Mesenchymal stem cell (in vitro differentiated cells and primary cell): ENCODE measurements at regions not wholly inside any gene's neighbourhood (a gene's known extent, or its start where the extent isn't known, plus 50 kb on each side); places are given as distances from the start of the nearest gene placed in this dataset.

ENCODE experiments used
- DNase-seq: peaks from one replicate; pipeline ENCODE4 v3.0.0-alpha.2; 2013
- H2AFZ ChIP-seq: one replicate; pipeline ENCODE4 v1.6.1; 2013; ENCODE audit warnings: low read depth, mild to moderate bottlenecking, control low read depth, inconsistent platforms, low read length, moderate library complexity
- H2AK5ac ChIP-seq: 2 replicates; pipeline ENCODE4 v1.6.1; 2013; ENCODE audit warnings: low read length, moderate library complexity, mild to moderate bottlenecking, inconsistent platforms; ENCODE audit not compliant: severe bottlenecking
- H2BK120ac ChIP-seq: one replicate; pipeline ENCODE4 v1.6.1; 2013; ENCODE audit warnings: low read depth, mild to moderate bottlenecking, inconsistent platforms, low read length, moderate library complexity
- H2BK12ac ChIP-seq, 2 experiments: one replicate each; pipeline ENCODE4 v1.6.1; 2013; ENCODE audit warnings: inconsistent platforms in 2 of 2, low read length in 2 of 2, mild to moderate bottlenecking in 2 of 2, moderate library complexity in 2 of 2, control low read depth in 1 of 2
- H2BK15ac ChIP-seq: one replicate; pipeline ENCODE4 v1.6.1; 2013; ENCODE audit warnings: mild to moderate bottlenecking, low read depth, inconsistent platforms; ENCODE audit not compliant: poor library complexity, severe bottlenecking
- H2BK5ac ChIP-seq: 2 replicates; pipeline ENCODE4 v1.6.1; 2013; ENCODE audit warnings: low read depth, mild to moderate bottlenecking, low read length, control low read depth, inconsistent platforms; ENCODE audit not compliant: poor library complexity, severe bottlenecking
- H3K14ac ChIP-seq, 2 experiments: one replicate each; pipeline ENCODE4 v1.6.1; 2013; ENCODE audit warnings: inconsistent platforms in 2 of 2, low read length in 2 of 2, control low read depth in 1 of 2, mild to moderate bottlenecking in 1 of 2, moderate library complexity in 1 of 2
- H3K18ac ChIP-seq, 2 experiments: one replicate each; pipeline ENCODE4 v1.6.1; 2013; ENCODE audit warnings: inconsistent platforms in 2 of 2, low read length in 2 of 2, control low read depth in 1 of 2, low read depth in 1 of 2, mild to moderate bottlenecking in 1 of 2
- H3K23ac ChIP-seq, 2 experiments: one replicate each; pipeline ENCODE4 v1.6.1; 2013; ENCODE audit warnings: inconsistent platforms in 2 of 2, low read length in 2 of 2, mild to moderate bottlenecking in 2 of 2, moderate library complexity in 2 of 2, control low read depth in 1 of 2
- H3K27ac ChIP-seq: 2 replicates; pipeline ENCODE4 v1.5.1; 2013; ENCODE audit warnings: mild to moderate bottlenecking, moderate library complexity, low read length, control low read depth, inconsistent platforms; ENCODE audit not compliant: poor library complexity, severe bottlenecking
- H3K27me3 ChIP-seq, 2 experiments: 2 replicates each; pipeline versions ENCODE4 v1.6.1 to v1.7.0; 2013; ENCODE audit warnings: low read length in 2 of 2, mild to moderate bottlenecking in 2 of 2, moderate library complexity in 2 of 2, control low read depth in 1 of 2, inconsistent platforms in 1 of 2; ENCODE audit not compliant: control insufficient read depth in 1 of 2, insufficient read depth in 1 of 2
- H3K36me3 ChIP-seq, 2 experiments: 2 replicates each; pipeline versions ENCODE4 v1.6.1 to v1.7.0; 2013; ENCODE audit warnings: low read length in 2 of 2, control low read depth in 1 of 2, inconsistent platforms in 1 of 2, low read depth in 1 of 2, mild to moderate bottlenecking in 1 of 2; ENCODE audit not compliant: insufficient read depth in 2 of 2, control insufficient read depth in 1 of 2
- H3K4ac ChIP-seq, 2 experiments: one replicate each; pipeline ENCODE4 v1.6.1; 2013; ENCODE audit warnings: inconsistent platforms in 2 of 2, low read length in 2 of 2, mild to moderate bottlenecking in 2 of 2, moderate library complexity in 2 of 2, control low read depth in 1 of 2, low read depth in 1 of 2
- H3K4me1 ChIP-seq: 2 replicates; pipeline ENCODE4 v1.6.1; 2013; ENCODE audit warnings: low read depth, low read length, control low read depth; ENCODE audit not compliant: control insufficient read depth, insufficient read depth
- H3K4me2 ChIP-seq: 2 replicates; pipeline ENCODE4 v1.6.1; 2013; ENCODE audit warnings: low read length, mild to moderate bottlenecking, inconsistent platforms; ENCODE audit not compliant: poor library complexity, severe bottlenecking
- H3K4me3 ChIP-seq, 2 experiments: 2 replicates each; pipeline versions ENCODE4 v1.5.1 to v1.7.0; 2013; ENCODE audit warnings: low read length in 2 of 2, mild to moderate bottlenecking in 2 of 2, control low read depth in 1 of 2, low read depth in 1 of 2; ENCODE audit not compliant: insufficient read depth in 1 of 2
- H3K79me1 ChIP-seq: replicated peaks from 2 replicates; pipeline ENCODE4 v1.6.1; 2013; ENCODE audit warnings: mild to moderate bottlenecking, control low read depth, low read length, inconsistent platforms; ENCODE audit not compliant: poor library complexity, severe bottlenecking
- H3K9ac ChIP-seq: 2 replicates; pipeline ENCODE4 v1.7.0; 2013; ENCODE audit warnings: mild to moderate bottlenecking, low read length, moderate library complexity
- H3K9me3 ChIP-seq: 2 replicates; pipeline ENCODE4 v1.7.0; 2013; ENCODE audit warnings: mild to moderate bottlenecking, low read length; ENCODE audit not compliant: control insufficient read depth
- H4K8ac ChIP-seq: one replicate; pipeline ENCODE4 v1.6.1; 2013; ENCODE audit warnings: inconsistent platforms, mild to moderate bottlenecking, low read length, moderate library complexity
- H4K91ac ChIP-seq: one replicate; pipeline ENCODE4 v1.6.1; 2013; ENCODE audit warnings: mild to moderate bottlenecking, low read length, inconsistent platforms
- WGBS: methylation state at CpG from one replicate; pipeline ENCODE4 v1.1.7; 2013; ENCODE audit warnings: mixed read lengths; 5-methylcytosine and 5-hydroxymethylcytosine counted together

- Histone ChIP-seq H3K4me2 (no peak overlapping the region), H3K14ac (no peak overlapping the region)
- WGBS = 82% methylated on average over 4 of the region's 4 CpGs
Observed at GRCh38 chr20:59388402-59388801, 88.0 kb downstream of the EDN3 start.

GRCh38 chr20:59390437-59390836 lies 90.0 kb downstream of the EDN3 start:
- no peak overlapping the region for H3K14ac ChIP-seq
- no peak for DNase-seq
- no peaks in the 10 kb centered on the region for H3K4me1 ChIP-seq
- no peak overlapping the region for H2BK15ac ChIP-seq
- no peak overlapping the region for H3K27ac ChIP-seq
- no peak overlapping the region for H2BK12ac ChIP-seq
- H3K23ac ChIP-seq = no peak overlapping the region
- no peaks in the 10 kb centered on the region for H3K36me3 ChIP-seq
- H3K27me3 ChIP-seq = peaks cover 0 to 19% of the 10 kb centered on the region in 2 experiments
- no peak overlapping the region for H4K91ac ChIP-seq
- H3K4me3 ChIP-seq = no peak overlapping the region
- H3K18ac ChIP-seq = no peak overlapping the region
- H2BK5ac ChIP-seq = no peak overlapping the region
- H2AFZ ChIP-seq = no peak overlapping the region
- no peak overlapping the region for H4K8ac ChIP-seq
- H2BK120ac ChIP-seq = no peak overlapping the region
- H3K79me1 ChIP-seq = no peaks in the 10 kb centered on the region
- no peak overlapping the region for H3K4ac ChIP-seq
- no peaks in the 10 kb centered on the region for H3K9me3 ChIP-seq
- no peak overlapping the region for H2AK5ac ChIP-seq
- no peak overlapping the region for H3K4me2 ChIP-seq
- no peak overlapping the region for H3K9ac ChIP-seq
- WGBS = 78% methylated on average over 6 of the region's 6 CpGs

More at GRCh38 chr20:59388402-59388801, 88.0 kb downstream of the EDN3 start:
- Histone ChIP-seq H3K27ac (no peak overlapping the region), H2BK5ac (no peak overlapping the region), H3K36me3 (no peaks in the 10 kb centered on the region), H3K23ac (no peak overlapping the region), H3K9me3 (no peaks in the 10 kb centered on the region), H3K4me1 (no peaks in the 10 kb centered on the region), H2BK120ac (no peak overlapping the region), H3K27me3 (peaks cover 0 to 10% of the 10 kb centered on the region in 2 experiments), H4K8ac (no peak overlapping the region), H3K4me3 (no peak overlapping the region), H3K4ac (no peak overlapping the region), H3K79me1 (no peaks in the 10 kb centered on the region), H3K18ac (no peak overlapping the region), H2BK12ac (no peak overlapping the region), H3K9ac (no peak overlapping the region), H2AK5ac (no peak overlapping the region), H2BK15ac (no peak overlapping the region), H4K91ac (no peak overlapping the region), H2AFZ (no peak overlapping the region)
- no peak for DNase-seq

- Histone ChIP-seq H2BK12ac (no peak overlapping the region), H3K4me1 (no peaks in the 10 kb centered on the region), H3K4ac (no peak overlapping the region), H3K4me2 (no peak overlapping the region), H3K36me3 (no peaks in the 10 kb centered on the region), H3K9me3 (no peaks in the 10 kb centered on the region), H2BK15ac (no peak overlapping the region), H3K79me1 (no peaks in the 10 kb centered on the region), H3K14ac (no peak overlapping the region), H2AK5ac (no peak overlapping the region), H2BK5ac (no peak overlapping the region), H2BK120ac (no peak overlapping the region), H4K8ac (no peak overlapping the region), H4K91ac (no peak overlapping the region), H3K27me3 (peaks cover 0 to 26% of the 10 kb centered on the region in 2 experiments), H3K18ac (no peak overlapping the region), H3K23ac (no peak overlapping the region), H3K4me3 (no peak overlapping the region), H3K9ac (no peak overlapping the region), H2AFZ (no peak overlapping the region), H3K27ac (no peak overlapping the region)
- 57% methylated on average over 1 of the region's 1 CpG for WGBS
- DNase-seq = no peak
Observed at GRCh38 chr20:59391975-59392374, 91.6 kb downstream of the EDN3 start.

GRCh38 chr20:59392736-59393135 lies 92.3 kb downstream of the EDN3 start:
- H3K18ac ChIP-seq = no peak overlapping the region
- no peak overlapping the region for H2AK5ac ChIP-seq
- H2AFZ ChIP-seq = no peak overlapping the region
- no peaks in the 10 kb centered on the region for H3K4me1 ChIP-seq
- H3K79me1 ChIP-seq = no peaks in the 10 kb centered on the region
- no peak overlapping the region for H4K91ac ChIP-seq
- H2BK12ac ChIP-seq = no peak overlapping the region
- H3K27ac ChIP-seq = no peak overlapping the region
- no peak overlapping the region for H4K8ac ChIP-seq
- no peak overlapping the region for H3K4ac ChIP-seq
- whole genome bisulfite sequencing = 57% methylated on average over 4 of the region's 4 CpGs
- H2BK15ac ChIP-seq = no peak overlapping the region
- no peak for DNase-seq
- H3K4me3 ChIP-seq = no peak overlapping the region
- H2BK120ac ChIP-seq = no peak overlapping the region
- no peak overlapping the region for H3K14ac ChIP-seq
- no peak overlapping the region for H2BK5ac ChIP-seq
- H3K23ac ChIP-seq = no peak overlapping the region
- no peaks in the 10 kb centered on the region for H3K36me3 ChIP-seq
- peaks cover 0 to 33% of the 10 kb centered on the region in 2 experiments for H3K27me3 ChIP-seq
- H3K9ac ChIP-seq = no peak overlapping the region
- no peaks in the 10 kb centered on the region for H3K9me3 ChIP-seq
- no peak overlapping the region for H3K4me2 ChIP-seq
